Stimulated activated effector memory CD8-positive, alpha-beta T cell treated with anti-CD3 and anti-CD28 coated beads, Interleukin-12 subunit alpha, Interleukin-12 subunit beta, amount 100 ng/mL, for 72 hours (primary cell): ENCODE measurements at regions not wholly inside any gene's neighbourhood (a gene's known extent, or its start where the extent isn't known, plus 50 kb on each side); places are given as distances from the start of the nearest gene placed in this dataset.

Experiments
- ATAC-seq: fragments of 150-1000 bp; cut with Tn5 transposase; 2 replicates; pipeline ENCODE4 v1.10.0; 2021
- DNase-seq, 2 donors: peaks; one replicate each; pipeline ENCODE4 v3.0.0; 2021 to 2022; ENCODE audit warnings: low spot score in 2 of 2
- H3K27ac Mint-ChIP-seq: one replicate; pipeline ENCODE4 v1.8.0; 2022; ENCODE audit warnings: mild to moderate bottlenecking, mixed read lengths
- H3K36me3 Mint-ChIP-seq: one replicate; pipeline ENCODE4 v1.8.0; 2022; ENCODE audit warnings: mild to moderate bottlenecking, mixed read lengths
- H3K4me1 Mint-ChIP-seq: one replicate; pipeline ENCODE4 v1.8.0; 2022; ENCODE audit warnings: mixed read lengths
- H3K4me3 Mint-ChIP-seq: one replicate; pipeline ENCODE4 v1.8.0; 2022; ENCODE audit warnings: mild to moderate bottlenecking, mixed read lengths
- H3K9me3 Mint-ChIP-seq: one replicate; pipeline ENCODE4 v1.8.0; 2022; ENCODE audit warnings: mixed read lengths

- DNase-seq (no peak), ATAC-seq (no peak)
- H3K4me1 Mint-ChIP-seq: no peaks in the 10 kb centered on the region
- no peaks in the 10 kb centered on the region for H3K36me3 Mint-ChIP-seq
- no peak overlapping the region for H3K27ac Mint-ChIP-seq
- H3K9me3 Mint-ChIP-seq: peaks cover 6% of the 10 kb centered on the region
- no peak overlapping the region for H3K4me3 Mint-ChIP-seq
These were observed 268.1 kb downstream of the IPO8 start for GRCh38 chr12:30427555-30427954.

- Mint-ChIP-seq H3K36me3 (no peaks in the 10 kb centered on the region), H3K9me3 (peaks cover 9% of the 10 kb centered on the region), H3K4me1 (no peaks in the 10 kb centered on the region), H3K4me3 (no peak overlapping the region), H3K27ac (no peak overlapping the region)
- ATAC-seq (no peak), DNase-seq (no peak)
These were observed 270.2 kb downstream of the IPO8 start for GRCh38 chr12:30425445-30425844.

GRCh38 chr12:30423330-30423729 lies 272.3 kb downstream of the IPO8 start:
- no peak overlapping the region for H3K4me3 Mint-ChIP-seq
- H3K27ac Mint-ChIP-seq: no peak overlapping the region
- H3K9me3 Mint-ChIP-seq: peaks cover 9% of the 10 kb centered on the region
- no peaks in the 10 kb centered on the region for H3K36me3 Mint-ChIP-seq
- DNase-seq (no peak), ATAC-seq (no peak)
- no peaks in the 10 kb centered on the region for H3K4me1 Mint-ChIP-seq

GRCh38 chr12:30422844-30423243 lies 272.8 kb downstream of the IPO8 start:
- Mint-ChIP-seq H3K4me3 (no peak overlapping the region), H3K9me3 (peaks cover 9% of the 10 kb centered on the region), H3K27ac (no peak overlapping the region), H3K36me3 (no peaks in the 10 kb centered on the region), H3K4me1 (no peaks in the 10 kb centered on the region)
- DNase-seq: no peak
- no peak for ATAC-seq

GRCh38 chr12:30420561-30420960 lies 275.1 kb downstream of the IPO8 start:
- Mint-ChIP-seq H3K27ac (no peak overlapping the region), H3K9me3 (peaks cover 9% of the 10 kb centered on the region), H3K36me3 (no peaks in the 10 kb centered on the region), H3K4me3 (no peak overlapping the region), H3K4me1 (no peaks in the 10 kb centered on the region)
- DNase-seq: no peak
- ATAC-seq: no peak

GRCh38 chr12:30417697-30418231 lies 277.9 kb downstream of the IPO8 start:
- DNase-seq (no peak), ATAC-seq (no peak)
- H3K9me3 Mint-ChIP-seq: peaks cover 3% of the 10 kb centered on the region
- H3K27ac Mint-ChIP-seq: no peak overlapping the region
- H3K4me1 Mint-ChIP-seq: no peaks in the 10 kb centered on the region
- H3K36me3 Mint-ChIP-seq: no peaks in the 10 kb centered on the region
- no peak overlapping the region for H3K4me3 Mint-ChIP-seq

GRCh38 chr12:30416631-30417030 lies 279.0 kb downstream of the IPO8 start:
- ATAC-seq (no peak), DNase-seq (no peak)
- Mint-ChIP-seq H3K9me3 (peaks cover 3% of the 10 kb centered on the region), H3K36me3 (no peaks in the 10 kb centered on the region), H3K4me3 (no peak overlapping the region), H3K27ac (no peak overlapping the region), H3K4me1 (no peaks in the 10 kb centered on the region)

- no peaks in the 10 kb centered on the region for H3K9me3 Mint-ChIP-seq
- DNase-seq (no peak), ATAC-seq (no peak)
- no peak overlapping the region for H3K4me3 Mint-ChIP-seq
- H3K36me3 Mint-ChIP-seq: no peaks in the 10 kb centered on the region
- H3K27ac Mint-ChIP-seq: no peak overlapping the region
- H3K4me1 Mint-ChIP-seq: no peaks in the 10 kb centered on the region
These were observed 279.9 kb downstream of the IPO8 start for GRCh38 chr12:30415777-30416176.

- no peaks in the 10 kb centered on the region for H3K4me1 Mint-ChIP-seq
- no peaks in the 10 kb centered on the region for H3K36me3 Mint-ChIP-seq
- H3K27ac Mint-ChIP-seq: no peak overlapping the region
- ATAC-seq (no peak), DNase-seq (no peak)
- H3K9me3 Mint-ChIP-seq: no peaks in the 10 kb centered on the region
- no peak overlapping the region for H3K4me3 Mint-ChIP-seq
These were observed 281.2 kb downstream of the IPO8 start for GRCh38 chr12:30414507-30414906.

GRCh38 chr12:30400349-30400748 lies 295.3 kb downstream of the IPO8 start:
- no peaks in the 10 kb centered on the region for H3K4me1 Mint-ChIP-seq
- no peak for DNase-seq
- H3K9me3 Mint-ChIP-seq: peaks cover 4% of the 10 kb centered on the region
- no peak overlapping the region for H3K4me3 Mint-ChIP-seq
- no peak for ATAC-seq
- H3K36me3 Mint-ChIP-seq: no peaks in the 10 kb centered on the region
- no peak overlapping the region for H3K27ac Mint-ChIP-seq

- no peaks in the 10 kb centered on the region for H3K4me1 Mint-ChIP-seq
- H3K36me3 Mint-ChIP-seq: no peaks in the 10 kb centered on the region
- no peak overlapping the region for H3K4me3 Mint-ChIP-seq
- DNase-seq (no peak), ATAC-seq (no peak)
- no peak overlapping the region for H3K27ac Mint-ChIP-seq
- H3K9me3 Mint-ChIP-seq: peaks cover 4% of the 10 kb centered on the region
These were observed 295.8 kb downstream of the IPO8 start for GRCh38 chr12:30399859-30400258.

- Mint-ChIP-seq H3K27ac (no peak overlapping the region), H3K36me3 (no peaks in the 10 kb centered on the region), H3K4me1 (no peaks in the 10 kb centered on the region), H3K4me3 (no peak overlapping the region), H3K9me3 (no peaks in the 10 kb centered on the region)
- no peak for ATAC-seq
- DNase-seq: no peak
These were observed 299.1 kb downstream of the IPO8 start for GRCh38 chr12:30396576-30396975.

- no peaks in the 10 kb centered on the region for H3K4me1 Mint-ChIP-seq
- peaks cover 2% of the 10 kb centered on the region for H3K9me3 Mint-ChIP-seq
- no peak for DNase-seq
- no peak for ATAC-seq
- H3K36me3 Mint-ChIP-seq: no peaks in the 10 kb centered on the region
- H3K4me3 Mint-ChIP-seq: no peak overlapping the region
- H3K27ac Mint-ChIP-seq: no peak overlapping the region
These were observed 300.5 kb downstream of the IPO8 start for GRCh38 chr12:30395190-30395589.

GRCh38 chr12:30391766-30392366 lies 303.8 kb downstream of the IPO8 start:
- Mint-ChIP-seq H3K27ac (no peak overlapping the region), H3K9me3 (peaks cover 2% of the 10 kb centered on the region), H3K4me3 (no peak overlapping the region), H3K4me1 (no peaks in the 10 kb centered on the region), H3K36me3 (no peaks in the 10 kb centered on the region)
- ATAC-seq: no peak
- DNase-seq: no peak

- no peak for ATAC-seq
- no peaks in the 10 kb centered on the region for H3K9me3 Mint-ChIP-seq
- no peak overlapping the region for H3K27ac Mint-ChIP-seq
These were observed 310.0 kb downstream of the IPO8 start for GRCh38 chr12:30385706-30386105.

GRCh38 chr12:30384976-30385375 lies 310.7 kb downstream of the IPO8 start:
- H3K9me3 Mint-ChIP-seq: no peaks in the 10 kb centered on the region
- no peaks in the 10 kb centered on the region for H3K36me3 Mint-ChIP-seq
- H3K27ac Mint-ChIP-seq: no peak overlapping the region
- H3K4me1 Mint-ChIP-seq: no peaks in the 10 kb centered on the region
- H3K4me3 Mint-ChIP-seq: no peak overlapping the region
- DNase-seq: no peak
- no peak for ATAC-seq

More at GRCh38 chr12:30385706-30386105, 310.0 kb downstream of the IPO8 start:
- Mint-ChIP-seq H3K4me1 (no peaks in the 10 kb centered on the region), H3K4me3 (no peak overlapping the region), H3K36me3 (no peaks in the 10 kb centered on the region)
- DNase-seq: no peak

- DNase-seq (no peak), ATAC-seq (no peak)
- Mint-ChIP-seq H3K4me1 (no peaks in the 10 kb centered on the region), H3K27ac (no peak overlapping the region), H3K4me3 (no peak overlapping the region), H3K9me3 (peaks cover 14% of the 10 kb centered on the region), H3K36me3 (no peaks in the 10 kb centered on the region)
These were observed 317.4 kb downstream of the IPO8 start for GRCh38 chr12:30378307-30378706.
